ENCODE measurements at regions not wholly inside any gene's neighbourhood (a gene's known extent, or its start where the extent isn't known, plus 50 kb on each side); places are given as distances from the start of the nearest gene placed in this dataset.
"Not testable (repeated sequence)": the region's sequence is repeated elsewhere in the genome, so short reads cannot be mapped to it uniquely, and the experiment has no call there.

DNA sequence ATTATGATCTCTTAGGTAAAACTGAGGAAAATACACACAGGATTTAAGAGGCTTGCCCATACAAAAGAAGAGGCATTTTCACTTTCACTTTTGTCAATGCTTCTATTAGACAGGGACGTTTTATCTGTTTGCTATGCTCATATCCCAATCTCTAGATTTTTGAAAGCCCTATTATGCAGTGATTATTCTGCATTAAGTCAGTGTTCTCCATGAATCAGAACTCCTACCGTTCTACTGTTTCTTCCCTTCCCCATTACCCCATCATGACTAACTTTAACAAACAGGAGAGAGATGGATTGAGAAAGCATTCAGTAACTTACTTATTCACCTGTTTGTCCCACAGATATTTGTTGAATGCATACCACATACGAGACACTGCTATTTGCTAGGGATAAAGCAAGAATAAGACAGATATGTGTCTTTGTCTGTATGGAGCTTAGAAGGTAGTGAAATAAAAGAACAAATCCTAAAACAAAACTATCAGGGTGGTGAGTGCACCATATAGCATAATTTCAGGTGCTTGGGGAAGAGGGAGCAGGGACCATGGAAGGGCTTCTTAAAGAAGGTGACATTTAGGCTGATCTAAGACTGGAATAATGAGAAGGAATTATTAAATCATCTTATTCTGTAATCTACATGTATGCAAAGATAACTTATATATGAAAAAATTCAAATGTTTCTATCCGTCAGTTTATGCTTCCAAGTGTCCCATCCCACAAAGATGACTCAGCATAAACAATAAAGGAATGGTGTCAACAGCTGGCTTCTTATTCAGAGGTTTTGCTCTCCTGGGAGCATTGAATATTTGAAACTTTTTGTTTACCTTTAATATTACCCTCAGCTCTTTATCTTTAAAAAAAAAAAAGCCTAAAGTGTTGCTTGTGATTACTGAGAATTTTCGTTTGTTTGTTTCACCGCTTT is 328.1 kb downstream of the HINT1 start:
- no peak for DNase-seq (ENCODE audit: low read depth in 2 of 2)

DNA sequence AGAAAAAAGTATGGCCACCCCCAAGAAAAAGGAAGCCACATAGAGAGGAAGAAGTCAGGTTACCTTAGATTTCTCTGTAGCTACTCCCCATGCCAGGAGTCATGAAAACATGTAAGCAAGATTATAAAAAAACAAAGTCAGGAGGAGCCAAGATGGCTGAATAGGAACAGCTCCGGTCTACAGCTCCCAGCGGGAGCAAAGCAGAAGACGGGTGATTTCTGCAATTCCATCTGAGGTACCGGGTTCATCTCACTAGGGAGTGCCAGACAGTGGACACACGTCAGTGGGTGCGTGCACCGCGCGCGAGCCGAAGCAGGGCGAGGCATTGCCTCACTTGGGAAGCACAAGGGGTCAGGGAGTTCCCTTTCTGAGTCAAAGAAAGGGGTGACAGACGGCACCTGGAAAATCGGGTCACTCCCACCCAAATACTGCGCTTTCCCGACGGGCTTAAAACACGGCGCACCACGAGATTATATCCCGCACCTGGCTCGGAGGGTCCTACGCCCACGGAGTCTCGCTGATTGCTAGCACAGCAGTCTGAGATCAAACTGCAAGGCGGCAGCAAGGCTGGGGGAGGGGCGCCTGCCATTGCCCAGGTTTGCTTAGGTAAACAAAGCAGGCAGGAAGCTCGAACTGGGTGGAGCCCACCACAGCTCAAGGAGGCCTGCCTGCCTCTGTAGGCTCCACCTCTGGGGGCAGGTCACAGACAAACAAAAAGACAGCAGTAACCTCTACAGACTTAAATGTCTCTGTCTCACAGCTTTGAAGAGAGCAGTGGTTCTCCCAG is 347.3 kb downstream of the HINT1 start:
- DNase-seq (ENCODE audit: low read depth in 2 of 2), result not testable (repeated sequence)

DNA sequence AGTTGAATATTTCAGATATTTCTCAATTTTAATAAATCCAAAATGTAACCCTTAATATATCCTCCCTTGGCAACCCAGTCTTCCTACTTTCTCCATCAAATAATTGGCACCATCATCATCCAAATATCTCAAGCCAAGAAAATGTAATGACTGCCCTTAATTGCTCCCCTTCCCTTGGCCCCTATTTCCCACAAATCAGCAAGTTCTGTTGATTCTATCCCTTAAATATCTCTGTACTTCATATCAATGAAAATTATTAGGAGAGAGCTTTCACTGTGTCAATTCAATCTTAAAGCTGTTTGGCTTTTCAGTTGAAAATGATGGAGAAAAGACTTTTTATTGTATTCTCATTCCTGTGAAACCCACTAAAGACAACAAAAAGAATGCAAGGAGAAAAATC is 349.8 kb downstream of the HINT1 start:
- DNase-seq (ENCODE audit: low read depth in 2 of 2), result no peak

DNA sequence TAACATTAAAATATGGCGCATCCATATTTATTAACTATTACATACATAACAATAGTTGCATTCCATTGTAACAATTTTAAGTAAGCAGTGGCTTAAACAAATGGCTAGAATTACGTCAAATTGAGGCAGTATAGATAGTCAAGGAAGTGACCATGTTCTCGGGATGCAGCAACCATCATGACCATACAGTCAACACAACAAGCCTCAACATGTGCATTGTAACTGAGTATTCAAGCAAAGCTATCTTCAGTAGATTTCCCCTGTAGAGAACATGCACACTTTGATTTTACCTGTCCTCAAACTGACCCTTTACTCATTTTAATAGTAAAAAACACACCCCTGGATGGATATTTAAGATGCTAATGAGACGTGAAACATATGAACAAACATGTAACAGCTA is 356.4 kb downstream of the HINT1 start:
- DNase-seq (ENCODE audit: low read depth in 2 of 2), result no peak

DNA sequence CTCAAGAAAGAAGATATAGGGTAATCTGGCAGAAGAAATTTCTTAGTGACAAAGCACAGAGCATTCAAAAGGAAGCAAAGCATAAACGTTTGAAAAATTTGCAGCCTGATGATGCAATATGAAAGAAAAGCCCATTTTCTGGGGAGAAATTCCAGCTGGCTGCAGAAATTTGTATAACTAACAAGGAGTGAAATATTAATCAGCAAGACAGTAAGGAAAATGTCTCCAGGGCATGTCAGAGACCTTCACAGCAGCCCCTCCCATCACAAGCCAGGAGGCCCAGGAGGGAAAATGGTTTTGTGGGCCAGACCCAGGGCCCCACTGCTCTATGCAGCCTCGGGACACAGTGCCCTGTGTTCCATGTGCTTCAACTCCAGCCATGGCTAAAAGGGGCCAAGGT is 359.4 kb downstream of the HINT1 start:
- DNase-seq (ENCODE audit: low read depth in 2 of 2), result no peak

DNA sequence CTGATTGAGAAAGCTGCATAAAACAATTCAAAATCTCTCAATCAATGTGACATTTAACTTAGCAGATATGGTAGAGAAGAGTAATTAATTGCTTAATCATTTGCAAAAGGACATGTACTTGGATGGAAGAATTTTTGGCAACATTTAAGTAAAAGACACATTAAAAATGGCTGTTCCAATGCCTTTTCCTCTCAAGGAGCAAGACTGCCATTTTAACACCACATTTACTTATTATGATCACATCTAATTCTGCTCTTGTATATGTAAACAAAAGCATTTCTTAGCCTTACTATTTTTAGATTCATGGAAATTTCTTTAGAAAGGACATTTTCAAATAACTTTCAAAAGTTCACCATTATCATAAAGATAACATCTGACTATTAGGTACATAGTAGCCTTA is 360.0 kb downstream of the HINT1 start:
- DNase-seq (ENCODE audit: low read depth in 2 of 2), result no peak

DNA sequence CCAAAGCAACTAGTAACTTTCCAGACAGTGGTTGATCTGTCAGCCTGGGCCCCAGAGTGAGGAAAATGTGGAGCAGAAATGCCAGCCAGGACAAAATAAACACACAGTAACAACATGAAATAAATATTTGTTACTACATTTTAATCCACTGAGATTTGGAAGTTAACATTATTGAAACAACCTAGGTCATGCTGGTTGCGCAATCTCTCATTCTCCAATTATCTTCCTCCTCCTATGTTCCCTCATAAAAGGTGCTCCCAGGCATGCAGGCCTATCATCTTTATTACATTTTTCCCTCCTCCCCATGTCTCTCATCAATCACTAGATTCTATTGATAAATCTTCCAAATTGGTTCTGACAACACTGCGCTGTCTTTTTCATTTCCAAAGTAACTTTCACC is 363.1 kb downstream of the HINT1 start:
- no peak for DNase-seq (ENCODE audit: low read depth in 2 of 2)

DNA sequence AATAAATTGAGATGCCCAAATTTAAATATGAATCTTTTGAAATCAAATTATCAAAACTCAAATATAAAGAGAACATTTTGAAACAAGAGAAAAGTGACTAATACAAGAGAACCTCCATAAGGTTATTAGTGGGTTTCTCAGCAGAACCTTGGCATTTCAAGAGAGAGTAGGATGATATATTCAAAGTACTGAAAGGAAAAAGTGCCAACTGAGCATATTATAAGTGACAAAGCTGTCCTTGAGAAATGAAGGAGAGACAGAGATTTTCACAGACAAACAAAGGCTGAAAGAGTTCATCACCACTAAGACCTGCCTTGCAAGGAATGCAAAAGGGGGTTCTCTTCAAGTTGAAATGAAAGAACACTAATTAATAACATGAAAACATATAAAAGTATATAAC is 366.0 kb downstream of the HINT1 start:
- DNase-seq (ENCODE audit: low read depth in 2 of 2), result no peak

DNA sequence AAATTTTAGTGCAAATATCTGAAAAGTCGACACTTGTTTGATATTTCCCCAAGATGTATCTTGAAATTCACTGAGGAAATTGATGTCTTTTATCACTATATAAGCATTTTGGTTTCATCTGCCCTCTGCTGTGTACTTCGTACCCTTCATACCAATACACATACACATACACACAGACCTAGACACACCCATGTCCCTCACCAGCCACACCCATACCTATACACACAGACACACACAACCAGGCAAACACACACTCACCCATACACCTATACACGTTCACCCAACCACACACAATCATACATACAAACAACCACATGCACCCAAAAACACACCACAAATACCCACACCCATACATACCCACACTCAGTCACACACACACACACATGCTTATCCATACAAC is 367.8 kb downstream of the HINT1 start:
- no peak for DNase-seq (ENCODE audit: low read depth in 2 of 2)

DNA sequence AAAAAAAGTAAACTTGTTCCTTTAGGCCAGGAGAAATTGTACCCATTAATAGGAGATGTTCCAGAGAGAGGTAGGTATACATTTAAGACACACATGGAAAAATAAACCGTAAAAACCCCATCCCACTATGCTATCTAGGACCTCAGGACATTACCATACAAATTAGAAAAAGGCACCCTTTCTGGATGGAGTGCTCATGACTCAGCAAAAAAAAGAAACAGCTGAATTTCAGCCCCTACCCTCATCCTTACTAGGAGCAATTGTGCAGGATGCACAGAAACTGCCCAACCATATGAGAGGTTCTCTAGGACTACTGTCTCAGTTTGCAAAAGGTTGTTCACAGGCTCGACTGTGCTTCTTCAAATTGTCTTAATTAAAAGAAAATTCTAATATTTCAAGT is 368.2 kb downstream of the HINT1 start:
- DNase-seq (ENCODE audit: low read depth in 2 of 2), result no peak

DNA sequence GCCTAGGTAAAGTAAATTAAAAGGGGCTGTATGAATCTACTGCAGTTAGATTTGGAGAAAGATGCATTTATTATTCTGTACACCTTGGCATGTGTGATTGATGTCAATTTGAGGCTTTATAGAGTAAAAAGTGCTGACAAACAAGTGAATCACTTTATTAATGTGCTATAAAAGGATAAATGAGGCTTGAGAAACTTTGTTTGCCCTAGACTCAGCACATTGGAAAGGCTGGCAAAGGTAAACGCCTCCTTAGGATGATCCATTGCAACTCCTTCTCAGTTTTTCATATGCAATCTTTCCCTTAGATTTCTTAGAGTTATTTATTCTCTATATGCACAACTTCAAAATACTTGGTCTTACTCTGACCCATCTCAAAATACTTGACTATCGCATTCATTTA is 369.0 kb downstream of the HINT1 start:
- DNase-seq (ENCODE audit: low read depth in 2 of 2), result no peak

DNA sequence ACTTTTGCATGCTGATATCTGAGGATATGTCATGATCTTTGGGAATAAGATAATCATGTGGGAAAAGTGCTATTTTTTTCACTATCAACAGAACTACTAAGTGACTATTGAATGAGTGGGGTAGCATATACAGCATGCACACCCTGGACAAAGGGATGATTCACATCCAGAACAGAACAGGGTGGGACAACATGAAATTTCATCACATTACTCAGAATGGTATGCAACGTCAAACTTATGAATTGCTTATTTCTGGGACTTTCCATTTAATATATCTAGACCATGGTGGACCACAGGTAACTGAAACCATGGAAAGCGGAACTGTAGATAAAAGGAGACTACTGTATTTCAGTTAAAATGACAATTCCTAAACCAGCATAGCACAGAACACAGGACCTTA is 370.0 kb downstream of the HINT1 start:
- no peak for DNase-seq (ENCODE audit: low read depth in 2 of 2)

DNA sequence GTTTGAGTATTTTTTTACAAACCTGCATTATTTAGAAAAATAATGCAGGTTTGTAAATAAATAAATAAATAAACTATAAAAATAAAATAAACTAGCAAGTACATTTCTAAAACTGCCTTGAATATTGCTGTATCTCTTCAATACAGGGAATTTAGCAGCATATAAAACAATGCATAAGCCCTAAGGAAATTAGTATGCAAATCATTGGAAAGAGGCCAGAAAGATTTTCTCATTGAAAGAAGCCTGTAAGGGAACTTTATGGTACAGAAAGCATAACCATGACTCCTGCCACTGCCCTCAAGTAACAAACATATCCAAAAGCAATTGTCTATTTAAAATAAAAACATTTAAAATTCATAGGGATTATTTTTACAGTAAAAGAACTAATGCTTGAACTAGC is 387.3 kb downstream of the HINT1 start:
- no peak for DNase-seq (ENCODE audit: low read depth in 2 of 2)

DNA sequence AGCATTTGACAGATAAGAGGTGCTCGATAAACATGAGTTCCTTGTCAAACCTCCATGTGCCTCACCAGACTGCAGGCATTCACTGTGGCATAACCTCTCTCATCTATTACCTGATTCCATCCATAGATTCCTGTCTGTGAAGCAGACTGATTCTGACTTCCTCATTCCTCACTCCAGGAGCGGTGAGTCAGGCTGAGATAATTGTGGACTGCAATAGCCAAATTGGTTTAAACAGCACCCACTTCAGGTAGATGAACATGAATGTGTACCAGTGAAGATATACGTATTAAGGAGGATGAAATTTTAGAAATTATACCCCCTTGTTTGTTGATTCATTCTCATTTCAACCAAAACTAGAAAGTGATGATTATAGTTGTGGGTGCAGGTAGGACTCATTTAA is 391.2 kb downstream of the HINT1 start:
- DNase-seq (ENCODE audit: low read depth in 2 of 2), result no peak

DNA sequence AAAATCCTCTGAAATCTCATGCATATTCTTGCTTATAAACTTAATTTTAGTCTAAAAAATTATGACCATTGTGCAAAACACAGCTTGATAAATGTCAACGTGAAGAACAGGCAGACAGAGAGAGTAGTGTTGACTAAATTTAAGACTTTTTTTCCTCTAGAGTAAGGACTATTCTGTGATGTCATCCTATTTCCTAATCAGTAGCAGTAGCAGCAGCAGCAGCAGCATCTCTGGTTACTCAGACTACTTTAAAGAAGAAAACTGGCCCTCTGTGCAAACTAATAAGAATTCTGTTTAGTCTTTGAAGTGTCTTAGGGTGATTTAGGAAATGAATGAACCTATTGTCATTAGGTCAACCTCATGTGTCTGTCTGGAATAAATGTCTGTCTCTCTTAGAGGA is 403.0 kb downstream of the HINT1 start:
- no peak for DNase-seq (ENCODE audit: low read depth in 2 of 2)

DNA sequence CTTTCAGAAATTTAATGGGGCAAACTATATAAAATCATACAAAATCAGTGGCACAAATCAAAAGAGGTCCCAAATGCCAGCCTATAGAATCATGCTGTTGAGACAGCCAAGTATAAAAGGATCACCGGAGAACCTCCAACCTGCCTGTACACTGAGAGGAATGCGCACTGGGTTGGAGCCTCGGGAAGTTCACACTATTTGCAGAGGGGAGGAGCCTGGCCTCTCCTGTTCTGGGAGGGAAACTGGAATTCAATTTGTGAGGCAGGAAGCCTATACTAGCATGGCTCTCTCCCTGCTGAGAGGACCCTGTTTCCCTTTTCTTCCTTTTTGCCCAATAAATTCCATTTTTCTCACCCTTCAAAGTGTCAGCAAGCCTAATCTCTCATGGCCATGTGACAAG is 406.0 kb downstream of the HINT1 start:
- DNase-seq (ENCODE audit: low read depth in 2 of 2), result no peak

DNA sequence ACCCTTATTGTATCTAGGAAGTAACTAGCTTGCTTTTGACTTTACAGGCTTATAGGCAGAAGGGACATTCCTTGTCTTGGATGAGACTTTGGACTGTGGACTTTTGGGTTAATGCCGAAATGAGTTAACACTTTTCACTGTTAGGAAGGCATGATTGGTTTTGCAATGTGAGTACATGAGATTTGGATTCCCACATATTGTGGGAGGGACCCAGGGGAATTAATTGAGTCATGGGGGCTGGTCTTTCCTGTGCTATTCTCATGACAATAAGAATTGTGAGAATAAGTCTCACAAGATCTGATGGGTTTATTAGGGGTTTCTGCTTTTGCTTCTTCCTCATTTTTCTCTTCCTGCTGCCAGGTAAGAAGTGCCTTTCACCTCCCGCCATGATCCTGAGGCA is 417.5 kb downstream of the HINT1 start:
- no peak for DNase-seq (ENCODE audit: low read depth in 2 of 2)

DNA sequence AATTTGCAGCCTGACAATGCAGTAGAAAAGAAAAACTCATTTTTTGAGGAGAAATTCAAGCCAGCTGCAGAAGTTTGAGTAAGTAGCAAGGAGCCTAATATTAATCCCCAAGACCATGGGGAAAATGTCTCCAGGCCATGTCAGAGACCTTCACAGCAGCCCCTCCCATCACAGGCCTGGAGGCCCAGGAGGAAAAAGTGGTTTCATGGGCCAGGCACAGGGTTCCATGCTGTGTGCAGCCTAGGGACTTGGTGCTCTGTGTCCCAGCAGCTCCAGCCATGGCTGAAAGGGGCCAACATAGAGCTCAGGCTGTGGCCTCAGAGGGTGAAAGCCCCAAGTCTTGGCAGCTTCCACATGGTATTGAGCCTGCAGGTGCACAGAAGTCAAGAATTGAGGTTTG is 418.4 kb downstream of the HINT1 start:
- not testable (repeated sequence) for DNase-seq (ENCODE audit: low read depth in 2 of 2)

DNA sequence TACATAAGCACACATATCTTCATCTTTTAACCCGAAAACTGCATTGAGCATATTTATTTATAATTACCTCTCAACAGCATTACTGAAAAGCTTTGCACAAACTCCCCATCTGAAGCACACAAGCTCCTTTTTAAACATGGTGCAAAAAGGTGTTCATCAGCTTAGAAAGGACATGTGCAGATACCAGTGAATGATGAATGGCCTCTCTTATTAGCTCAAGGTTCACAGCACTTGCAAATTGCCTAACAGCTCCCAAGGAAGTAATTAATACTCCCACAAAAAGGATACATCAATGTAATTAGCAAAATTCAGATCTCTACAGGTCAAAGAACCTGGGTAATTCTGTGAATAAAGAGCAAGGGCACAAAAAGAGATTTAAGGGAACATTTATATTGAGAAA is 422.0 kb downstream of the HINT1 start:
- DNase-seq (ENCODE audit: low read depth in 2 of 2), result no peak

DNA sequence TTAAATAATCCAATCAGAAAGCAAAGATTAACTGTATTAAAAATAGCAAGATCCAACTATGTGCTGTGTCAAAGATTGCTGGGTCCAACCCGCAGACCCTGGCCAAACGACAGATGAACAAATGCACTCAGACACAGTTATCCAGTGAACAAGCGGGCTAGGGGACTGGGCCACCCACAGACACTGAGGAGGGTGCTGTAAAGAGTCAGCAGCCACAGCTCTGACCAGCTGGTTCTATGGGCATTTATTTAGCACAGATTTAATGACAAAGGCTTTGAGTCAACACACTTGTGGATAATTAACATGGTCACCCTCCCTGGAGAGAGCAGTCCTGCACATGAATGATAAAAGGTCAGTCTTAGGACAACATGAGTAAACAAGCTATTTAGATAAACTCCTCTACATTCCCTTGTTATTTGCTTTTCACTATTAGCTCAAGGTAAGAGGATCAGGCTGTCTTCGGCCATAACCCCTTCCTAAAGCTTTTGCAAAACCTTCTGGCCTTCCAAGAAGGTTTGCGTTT is 424.9 kb downstream of the HINT1 start:
- no peak for DNase-seq (ENCODE audit: low read depth in 2 of 2)

DNA sequence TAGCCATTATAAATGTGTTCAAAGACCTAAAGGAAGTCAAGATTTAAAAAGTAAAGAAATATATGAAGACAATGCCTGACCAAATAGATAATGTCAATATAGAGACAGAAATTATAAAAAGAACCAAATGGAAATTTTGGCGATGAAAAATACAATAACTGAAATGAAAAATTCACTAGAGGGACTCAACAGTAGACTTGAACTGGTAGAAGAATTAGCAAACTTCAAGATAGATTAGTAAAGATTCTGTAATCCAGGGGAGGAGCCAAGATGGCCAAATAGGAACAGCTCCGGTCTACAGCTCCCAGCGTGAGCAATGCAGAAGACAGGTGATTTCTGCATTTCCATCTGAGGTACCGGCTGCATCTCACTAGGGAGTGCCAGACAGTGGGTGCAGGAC is 433.2 kb downstream of the HINT1 start:
- DNase-seq (ENCODE audit: low read depth in 2 of 2), result no peak

DNA sequence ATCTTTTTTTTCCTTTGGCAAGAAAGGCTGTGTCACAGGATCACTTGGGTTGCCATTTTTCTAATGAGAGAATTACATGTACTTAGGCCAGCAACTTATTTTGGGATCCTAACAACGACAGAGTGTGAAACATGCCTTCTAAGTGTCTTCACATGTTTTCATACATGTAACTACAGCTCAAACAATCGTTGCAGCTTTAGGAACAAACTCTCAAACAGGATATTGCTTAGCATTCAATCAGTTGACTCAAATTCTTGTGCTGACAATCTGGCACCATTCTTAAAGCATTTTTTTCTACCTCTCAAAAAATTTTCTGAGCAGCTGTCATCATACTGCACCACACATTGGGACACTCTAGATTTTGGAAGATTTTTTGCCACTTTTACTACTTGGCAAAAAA is 435.5 kb downstream of the HINT1 start:
- DNase-seq (ENCODE audit: low read depth in 2 of 2), result no peak

DNA sequence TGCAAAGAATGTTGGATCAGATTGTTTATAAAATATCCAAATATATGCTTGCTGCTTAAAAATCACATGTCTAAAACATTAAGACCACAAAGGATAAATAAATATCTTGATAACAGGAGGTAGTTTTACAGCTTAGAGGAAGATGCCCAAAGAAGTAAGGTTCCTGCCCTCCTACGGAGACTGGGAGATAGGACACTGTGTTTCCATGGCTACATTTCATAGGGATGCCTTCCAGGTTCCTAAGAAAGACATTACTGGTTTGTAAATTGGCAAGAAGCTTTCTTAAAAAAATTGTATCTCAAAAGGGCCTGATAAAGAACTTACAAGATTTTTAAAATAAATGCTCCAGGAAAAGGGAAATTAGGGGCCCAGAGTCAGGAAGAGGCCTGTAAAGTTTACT is 437.2 kb downstream of the HINT1 start:
- no peak for DNase-seq (ENCODE audit: low read depth in 2 of 2)
